OCI-LY1 (cell line): ENCODE measurements at regions not wholly inside any gene's neighbourhood (a gene's known extent, or its start where the extent isn't known, plus 50 kb on each side); places are given as distances from the start of the nearest gene placed in this dataset.

Experiments
- H2AFZ ChIP-seq: fragments of 200-600 bp; sonication (generic), shearing (Covaris generic); 2 replicates; pipeline ENCODE4 v1.6.0; 2014; ENCODE audit warnings: antibody characterized with exemption, mild to moderate bottlenecking, low read length
- H3F3A ChIP-seq: fragments of 200-600 bp; sonication (generic), shearing (Covaris generic); 2 replicates; pipeline ENCODE4 v1.6.0; 2014; ENCODE audit warnings: mild to moderate bottlenecking, antibody characterized with exemption, low read length, moderate library complexity; ENCODE audit not compliant: insufficient read depth
- H3K27ac ChIP-seq: fragments of 200-600 bp; sonication (generic); 2 replicates; pipeline ENCODE4 v1.5.1; 2014; ENCODE audit warnings: low read length, mixed run types, mild to moderate bottlenecking, low read depth; ENCODE audit not compliant: poor library complexity, severe bottlenecking
- H3K27me3 ChIP-seq: fragments of 200-600 bp; sonication (generic); 2 replicates; pipeline ENCODE4 v1.6.0; 2014; ENCODE audit warnings: antibody characterized with exemption, mild to moderate bottlenecking, low read length, moderate library complexity; ENCODE audit not compliant: insufficient read depth
- H3K36me3 ChIP-seq: fragments of 200-600 bp; sonication (generic); 2 replicates; pipeline ENCODE4 v1.6.1; 2014; ENCODE audit warnings: mild to moderate bottlenecking, antibody characterized with exemption, low read length, moderate library complexity, mixed read lengths; ENCODE audit not compliant: insufficient read depth
- H3K4me1 ChIP-seq: fragments of 200-600 bp; sonication (generic); 2 replicates; pipeline ENCODE4 v1.5.1; 2014; ENCODE audit warnings: mild to moderate bottlenecking, low read length, moderate library complexity; ENCODE audit not compliant: insufficient read depth, severe bottlenecking
- H3K4me2 ChIP-seq: fragments of 200-600 bp; sonication (generic), shearing (Covaris generic); 2 replicates; pipeline ENCODE4 v1.6.1; 2014; ENCODE audit warnings: low read length
- H3K4me3 ChIP-seq: fragments of 200-600 bp; sonication (generic); 2 replicates; pipeline ENCODE4 v1.5.1; 2014; ENCODE audit warnings: low read length, low read depth, mild to moderate bottlenecking, mixed read lengths; ENCODE audit not compliant: poor library complexity, severe bottlenecking
- H3K79me2 ChIP-seq: fragments of 200-600 bp; shearing (Covaris generic); 2 replicates; pipeline ENCODE4 v1.6.1; 2016; ENCODE audit warnings: mixed run types, low read length, mixed read lengths; ENCODE audit not compliant: insufficient read depth
- H3K9ac ChIP-seq: fragments of 200-600 bp; sonication (generic), shearing (Covaris generic); 2 replicates; pipeline ENCODE4 v1.6.1; 2014; ENCODE audit warnings: mild to moderate bottlenecking, low read length, mixed read lengths
- H3K9me2 ChIP-seq: fragments of 200-600 bp; sonication (generic), shearing (Covaris generic); 2 replicates; pipeline ENCODE4 v1.6.1; 2014; ENCODE audit warnings: low read depth, mild to moderate bottlenecking, low read length, mixed read lengths
- H3K9me3 ChIP-seq: fragments of 200-600 bp; shearing (Covaris generic); 2 replicates; pipeline ENCODE4 v1.6.1; 2014; ENCODE audit warnings: low read length, mixed read lengths
- H4K20me1 ChIP-seq: fragments of 200-600 bp; sonication (generic), shearing (Covaris generic); 2 replicates; pipeline ENCODE4 v1.6.0; 2016; ENCODE audit warnings: mild to moderate bottlenecking, low read length; ENCODE audit not compliant: insufficient read depth
- EZH2 ChIP-seq: fragments of 200-600 bp; sonication (generic), shearing (Covaris generic); IDR thresholded peaks from 2 replicates; pipeline ENCODE4 v1.8.0; 2017; ENCODE audit warnings: borderline replicate concordance, mixed run types, mild to moderate bottlenecking, antibody characterized with exemption, low read length, moderate library complexity, mixed read lengths
- TF ChIP-seq, protein P1 (sequence below): fragments of 200-600 bp; sonication (generic), shearing (Covaris generic); IDR thresholded peaks from 2 replicates; pipeline ENCODE4 v1.5.1; 2017; ENCODE audit warnings: mild to moderate bottlenecking, antibody characterized with exemption, low read length, moderate library complexity, mixed read lengths

DNA sequence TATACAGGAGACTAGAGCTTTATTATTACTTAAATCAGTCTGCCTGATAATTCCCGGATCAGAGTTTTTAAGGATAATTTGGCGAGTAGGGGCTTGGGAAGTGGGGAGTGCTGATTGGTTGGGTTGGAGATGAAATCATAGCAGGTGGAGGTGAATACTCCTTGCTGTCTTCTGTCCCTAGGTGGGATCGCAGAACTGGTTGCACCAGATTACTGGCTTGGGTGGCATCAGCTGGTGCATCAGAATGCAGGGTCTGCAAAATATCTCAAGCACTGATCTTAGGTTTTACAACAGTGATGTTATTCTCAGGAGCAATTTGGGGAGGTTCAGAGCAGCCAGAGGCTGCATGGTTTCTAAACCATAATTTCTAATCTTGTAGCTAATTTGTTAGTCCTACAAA is 68.1 kb downstream of the KIF4B start:
- Histone ChIP-seq H4K20me1 (no peaks in the 10 kb centered on the region), H3K4me1 (no peaks in the 10 kb centered on the region), H3K79me2 (no peaks in the 10 kb centered on the region), H3K9ac (no peak overlapping the region), H3K27me3 (no peaks in the 10 kb centered on the region), H3K36me3 (no peaks in the 10 kb centered on the region), H3F3A (no peaks in the 10 kb centered on the region), H3K9me3 (no peaks in the 10 kb centered on the region), H3K9me2 (no peaks in the 10 kb centered on the region), H3K27ac (no peak overlapping the region), H3K4me3 (no peak overlapping the region), H3K4me2 (no peak overlapping the region), H2AFZ (no peak overlapping the region)
- TF ChIP-seq, protein P1, sequence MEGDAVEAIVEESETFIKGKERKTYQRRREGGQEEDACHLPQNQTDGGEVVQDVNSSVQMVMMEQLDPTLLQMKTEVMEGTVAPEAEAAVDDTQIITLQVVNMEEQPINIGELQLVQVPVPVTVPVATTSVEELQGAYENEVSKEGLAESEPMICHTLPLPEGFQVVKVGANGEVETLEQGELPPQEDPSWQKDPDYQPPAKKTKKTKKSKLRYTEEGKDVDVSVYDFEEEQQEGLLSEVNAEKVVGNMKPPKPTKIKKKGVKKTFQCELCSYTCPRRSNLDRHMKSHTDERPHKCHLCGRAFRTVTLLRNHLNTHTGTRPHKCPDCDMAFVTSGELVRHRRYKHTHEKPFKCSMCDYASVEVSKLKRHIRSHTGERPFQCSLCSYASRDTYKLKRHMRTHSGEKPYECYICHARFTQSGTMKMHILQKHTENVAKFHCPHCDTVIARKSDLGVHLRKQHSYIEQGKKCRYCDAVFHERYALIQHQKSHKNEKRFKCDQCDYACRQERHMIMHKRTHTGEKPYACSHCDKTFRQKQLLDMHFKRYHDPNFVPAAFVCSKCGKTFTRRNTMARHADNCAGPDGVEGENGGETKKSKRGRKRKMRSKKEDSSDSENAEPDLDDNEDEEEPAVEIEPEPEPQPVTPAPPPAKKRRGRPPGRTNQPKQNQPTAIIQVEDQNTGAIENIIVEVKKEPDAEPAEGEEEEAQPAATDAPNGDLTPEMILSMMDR: no peak
- no peak for TF ChIP-seq EZH2

- H3K36me3 ChIP-seq: no peaks in the 10 kb centered on the region
- TF ChIP-seq, protein P1: no peak
- TF ChIP-seq EZH2: no peak
- H3K4me3 ChIP-seq: no peak overlapping the region
- H3K27me3 ChIP-seq: no peaks in the 10 kb centered on the region
- H4K20me1 ChIP-seq: no peaks in the 10 kb centered on the region
- no peaks in the 10 kb centered on the region for H3F3A ChIP-seq
- no peaks in the 10 kb centered on the region for H3K9me2 ChIP-seq
- no peaks in the 10 kb centered on the region for H3K9me3 ChIP-seq
- H3K79me2 ChIP-seq: no peaks in the 10 kb centered on the region
- H3K27ac ChIP-seq: no peak overlapping the region
- H3K4me1 ChIP-seq: no peaks in the 10 kb centered on the region
- H3K4me2 ChIP-seq: no peak overlapping the region
- no peak overlapping the region for H2AFZ ChIP-seq
- no peak overlapping the region for H3K9ac ChIP-seq
Measured at GRCh38 chr5:155082401-155082800, 68.8 kb downstream of the KIF4B start.

DNA sequence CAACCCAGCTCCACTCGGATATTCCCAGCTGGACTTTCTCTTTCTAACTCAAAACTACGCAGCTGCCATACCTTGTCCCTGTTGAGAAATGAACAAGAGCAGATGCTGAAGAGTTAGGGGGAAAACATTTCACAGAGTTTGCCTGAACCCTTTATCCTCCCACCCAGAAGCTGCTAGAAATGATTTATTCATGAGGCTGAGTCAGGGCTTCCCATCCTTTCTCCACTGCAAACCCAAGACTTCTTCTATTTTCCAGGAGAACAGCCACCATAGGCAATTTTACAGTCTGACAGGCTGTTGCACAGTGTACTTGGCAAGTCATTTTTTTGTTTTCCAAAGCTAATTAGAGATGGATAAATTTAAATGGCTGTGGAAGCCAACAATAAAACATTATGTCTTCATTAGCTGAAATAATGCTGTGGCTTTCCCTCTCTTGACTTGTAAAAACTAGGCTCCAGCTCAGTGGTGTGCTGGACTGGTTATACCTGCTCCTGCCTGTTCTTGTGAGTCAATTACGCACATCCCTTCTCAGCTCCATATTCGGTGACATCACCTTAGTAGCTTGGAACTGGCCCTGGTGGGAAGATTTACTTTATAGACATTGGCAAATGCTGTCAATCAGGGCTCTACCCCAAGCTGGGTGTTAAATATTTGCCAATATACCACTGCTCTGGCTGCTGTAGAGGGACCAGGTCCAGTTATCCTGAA is 71.9 kb downstream of the KIF4B start:
- Histone ChIP-seq H3K4me3 (no peak overlapping the region), H4K20me1 (no peaks in the 10 kb centered on the region)

More for the DNA sequence above, 71.9 kb downstream of the KIF4B start:
- H3K9me3 ChIP-seq: no peaks in the 10 kb centered on the region
- H3K4me2 ChIP-seq: no peak overlapping the region
- H2AFZ ChIP-seq: no peak overlapping the region
- no peak overlapping the region for H3K27ac ChIP-seq
- no peak overlapping the region for H3K9ac ChIP-seq
- TF ChIP-seq, protein P1: no peak
- no peak for TF ChIP-seq EZH2
- H3K27me3 ChIP-seq: no peaks in the 10 kb centered on the region
- H3F3A ChIP-seq: no peaks in the 10 kb centered on the region
- H3K36me3 ChIP-seq: no peaks in the 10 kb centered on the region
- H3K9me2 ChIP-seq: no peaks in the 10 kb centered on the region
- no peaks in the 10 kb centered on the region for H3K4me1 ChIP-seq
- H3K79me2 ChIP-seq: no peaks in the 10 kb centered on the region
